ENCODE measurements at regions not wholly inside any gene's neighbourhood (a gene's known extent, or its start where the extent isn't known, plus 50 kb on each side); places are given as distances from the start of the nearest gene placed in this dataset.

DNA sequence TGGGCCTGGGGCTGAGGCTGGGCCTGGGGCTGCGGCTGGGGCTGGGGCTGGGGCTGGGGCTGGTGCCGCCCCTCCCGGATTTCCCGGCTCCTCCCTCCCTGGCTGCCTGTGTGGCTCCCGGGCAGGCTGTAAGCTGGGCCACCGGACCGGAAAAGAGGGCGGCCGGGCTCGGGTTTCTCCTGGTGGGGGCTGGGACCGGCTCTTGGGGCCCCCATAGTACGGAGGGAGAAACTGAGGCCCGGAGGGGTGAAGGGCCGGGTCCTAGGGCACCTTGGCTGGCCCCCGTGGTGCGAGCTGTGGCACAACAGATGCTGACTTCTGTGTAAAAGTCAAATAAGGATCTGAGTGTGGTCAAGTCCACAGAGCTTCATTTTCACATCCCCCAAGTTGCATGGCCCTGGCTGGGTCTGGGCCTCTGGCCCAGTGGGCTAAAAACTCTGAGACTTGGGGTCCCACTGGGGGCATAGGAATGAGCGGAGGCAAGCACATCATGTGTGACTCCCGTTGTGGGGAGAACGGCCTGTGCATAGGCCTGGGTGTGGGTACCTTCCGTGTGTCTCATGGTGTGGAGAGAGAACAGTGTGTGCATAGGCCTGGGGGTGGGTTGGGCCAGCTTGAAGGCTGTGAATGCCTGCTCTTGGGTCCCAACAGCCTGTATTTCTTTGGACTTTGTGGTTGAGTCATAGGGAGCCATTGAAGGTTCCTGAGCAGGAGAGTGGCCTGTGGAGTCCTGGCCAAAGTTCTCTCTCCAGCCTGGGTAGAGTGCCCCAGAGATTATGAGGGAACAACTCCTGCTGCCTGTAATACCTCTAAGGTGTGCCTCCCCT is 123.9 kb upstream of the CIBAR2 start:
- Histone ChIP-seq H2AK9ac (replicated peaks; ENCODE audit: low read depth, low read length, poor library complexity) (peak overlapping the region; percentile 99), H4K5ac (ENCODE audit: low read depth, low read length) (peak overlapping the region; percentile 81), H3K9me3 (ENCODE audit: control insufficient read depth, insufficient read depth, low read length) (no peaks in the 10 kb centered on the region), H3K4me3 (ENCODE audit: insufficient read depth, low read depth, low read length) (peak overlapping the region; percentile 41; the same call in 1 of the 2 replicates), H3K79me1 (ENCODE audit: low read depth in 1 of 2, low read length in 2 of 2) (peaks cover 47 to 87% of the 10 kb centered on the region in 2 experiments), H2BK120ac (ENCODE audit: low read depth, low read length) (peak overlapping the region; percentile 91), H3K9ac (ENCODE audit: low read depth, low read length) (peak overlapping the region; percentile 33; the same call in 1 of the 2 replicates), H2AFZ (replicated peaks; ENCODE audit: low read length, poor library complexity) (peak overlapping the region; percentile 84), H3K56ac (ENCODE audit: extremely low read depth, insufficient read depth, low read length) (peak overlapping the region; percentile 68; the same call in 1 of the 2 replicates), H2BK15ac (ENCODE audit: low read depth, low read length) (peak overlapping the region; percentile 7; the same call in 2 of the 3 replicates), H3K23ac (ENCODE audit: low read depth, low read length) (peak overlapping the region; percentile 31), H3K14ac (replicated peaks; ENCODE audit: low read depth, low read length) (peak overlapping the region; percentile 67), H3K9me1 (ENCODE audit: insufficient read depth, low read length) (peaks cover 26% of the 10 kb centered on the region), H3K4me2 (ENCODE audit: low read depth, low read length) (peak overlapping the region; percentile 38), H3K18ac (ENCODE audit: low read depth, low read length) (peak overlapping the region; percentile 78), H3K4ac (ENCODE audit: low read depth, low read length) (peak overlapping the region; percentile 76), H3K36me3 (ENCODE audit: control insufficient read depth, insufficient read depth, low read length) (no peaks in the 10 kb centered on the region), H4K20me1 (ENCODE audit: insufficient read depth, low read length) (peaks cover 4% of the 10 kb centered on the region; the same call in 1 of the 2 replicates), H4K8ac (ENCODE audit: low read depth in 2 of 2, low read length in 2 of 2) (peak overlapping the region; percentile 23 to 85; a peak in 3 of 4 replicates), H3K27ac (ENCODE audit: insufficient read depth, low read length) (peak overlapping the region; percentile 89), H3K4me1 (ENCODE audit: control insufficient read depth, insufficient read depth, low read length) (peaks cover 44% of the 10 kb centered on the region), H3K27me3 (ENCODE audit: control insufficient read depth, insufficient read depth, low read length) (no peaks in the 10 kb centered on the region), H2BK20ac (ENCODE audit: low read depth, low read length) (peak overlapping the region; percentile 92), H2AK5ac (ENCODE audit: low read depth, low read length) (peak overlapping the region; percentile 79), H4K91ac (ENCODE audit: insufficient read depth, low read depth, low read length) (peak overlapping the region; percentile 78), H2BK5ac (ENCODE audit: low read depth, low read length, poor library complexity, severe bottlenecking) (peak overlapping the region; percentile 98)
- POLR2A ChIA-PET (ENCODE audit: unreplicated experiment) = no interaction called here
- ATAC-seq (ENCODE audit: low read depth) (peak; percentile 16), DNase-seq (no peak)
- no TSS peak for BruUV-seq (replicated peaks)
- dilution Hi-C loops (cut with HindIII; ENCODE audit: low sequenced_read_pairs, unreplicated experiment) = no loop called here
- intact Hi-C loops (cut with micrococcal nuclease) = loop anchor here (1.0 to 5.0 kb wide), 2 partner anchors 39 to 63 kb away; no protein-coding TSS in a partner anchor
- in situ Hi-C loops (cut with MboI; ENCODE audit: low sequenced_read_pairs) = no loop called here
- CTCF ChIA-PET = interaction anchor here (0.6 kb wide), 1 partner anchor 64 kb away, joined by 3 read pairs; no protein-coding TSS in a partner anchor
- 62% methylated on average over 5 of the region's 20 CpGs; no CpG with 5 or more reads in 1 of the 2 experiments for WGBS, 2 experiments (ENCODE audit: extremely low coverage in 2 of 2, insufficient read length in 1 of 2)
- TF ChIP-seq CHD1 (IDR thresholded peaks at IDR 0.05; ENCODE audit: low read depth, low read length) = no peak
- TF ChIP-seq MAZ (IDR thresholded peaks at IDR 0.05; ENCODE audit: borderline replicate concordance, low read depth, low read length) = no peak
- no peak for TF ChIP-seq RAD21 (IDR thresholded peaks at IDR 0.05; ENCODE audit: low read length)
- no peak for TF ChIP-seq MAFK (IDR thresholded peaks at IDR 0.05; ENCODE audit: low read depth, low read length)
- no peak for TF ChIP-seq CTCF (conservative IDR thresholded peaks at IDR 0.05; ENCODE audit: low read depth, low read length)
- TF ChIP-seq SMC3 (IDR thresholded peaks at IDR 0.05; ENCODE audit: low read depth, low read length) = no peak
- no peak for TF ChIP-seq RCOR1 (IDR thresholded peaks at IDR 0.05; ENCODE audit: insufficient replicate concordance, low read length)
- TF ChIP-seq, protein P1, sequence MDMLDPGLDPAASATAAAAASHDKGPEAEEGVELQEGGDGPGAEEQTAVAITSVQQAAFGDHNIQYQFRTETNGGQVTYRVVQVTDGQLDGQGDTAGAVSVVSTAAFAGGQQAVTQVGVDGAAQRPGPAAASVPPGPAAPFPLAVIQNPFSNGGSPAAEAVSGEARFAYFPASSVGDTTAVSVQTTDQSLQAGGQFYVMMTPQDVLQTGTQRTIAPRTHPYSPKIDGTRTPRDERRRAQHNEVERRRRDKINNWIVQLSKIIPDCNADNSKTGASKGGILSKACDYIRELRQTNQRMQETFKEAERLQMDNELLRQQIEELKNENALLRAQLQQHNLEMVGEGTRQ (IDR thresholded peaks at IDR 0.05; ENCODE audit: low read depth, low read length) = no peak
- TF ChIP-seq BHLHE40 (IDR thresholded peaks at IDR 0.05; ENCODE audit: low read depth, low read length) = no peak
- no peak for TF ChIP-seq FOS (IDR thresholded peaks at IDR 0.05; ENCODE audit: low read depth, low read length)
- TF ChIP-seq POLR2A (IDR thresholded peaks at IDR 0.05; ENCODE audit: low read depth, low read length) = no peak; the same call in 1 of the 2 replicates
- no peak for TF ChIP-seq CEBPB (IDR thresholded peaks at IDR 0.05; ENCODE audit: low read depth, low read length)
- TF ChIP-seq, protein P2, sequence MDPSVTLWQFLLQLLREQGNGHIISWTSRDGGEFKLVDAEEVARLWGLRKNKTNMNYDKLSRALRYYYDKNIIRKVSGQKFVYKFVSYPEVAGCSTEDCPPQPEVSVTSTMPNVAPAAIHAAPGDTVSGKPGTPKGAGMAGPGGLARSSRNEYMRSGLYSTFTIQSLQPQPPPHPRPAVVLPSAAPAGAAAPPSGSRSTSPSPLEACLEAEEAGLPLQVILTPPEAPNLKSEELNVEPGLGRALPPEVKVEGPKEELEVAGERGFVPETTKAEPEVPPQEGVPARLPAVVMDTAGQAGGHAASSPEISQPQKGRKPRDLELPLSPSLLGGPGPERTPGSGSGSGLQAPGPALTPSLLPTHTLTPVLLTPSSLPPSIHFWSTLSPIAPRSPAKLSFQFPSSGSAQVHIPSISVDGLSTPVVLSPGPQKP (IDR thresholded peaks at IDR 0.05; ENCODE audit: borderline replicate concordance, low read depth, low read length) = no peak
- TF ChIP-seq NFE2L2 (IDR thresholded peaks at IDR 0.05; ENCODE audit: low read depth, low read length) = no peak

All from IMR-90 (cell line).